ENCODE measurements at regions not wholly inside any gene's neighbourhood (a gene's known extent, or its start where the extent isn't known, plus 50 kb on each side); places are given as distances from the start of the nearest gene placed in this dataset.
"Not testable (repeated sequence)": the region's sequence is repeated elsewhere in the genome, so short reads cannot be mapped to it uniquely, and the experiment has no call there.

GRCh38 chr2:37722971-37723370 lies 51.5 kb upstream of the CDC42EP3 start:
- not testable (repeated sequence) for DNase-seq

DNA sequence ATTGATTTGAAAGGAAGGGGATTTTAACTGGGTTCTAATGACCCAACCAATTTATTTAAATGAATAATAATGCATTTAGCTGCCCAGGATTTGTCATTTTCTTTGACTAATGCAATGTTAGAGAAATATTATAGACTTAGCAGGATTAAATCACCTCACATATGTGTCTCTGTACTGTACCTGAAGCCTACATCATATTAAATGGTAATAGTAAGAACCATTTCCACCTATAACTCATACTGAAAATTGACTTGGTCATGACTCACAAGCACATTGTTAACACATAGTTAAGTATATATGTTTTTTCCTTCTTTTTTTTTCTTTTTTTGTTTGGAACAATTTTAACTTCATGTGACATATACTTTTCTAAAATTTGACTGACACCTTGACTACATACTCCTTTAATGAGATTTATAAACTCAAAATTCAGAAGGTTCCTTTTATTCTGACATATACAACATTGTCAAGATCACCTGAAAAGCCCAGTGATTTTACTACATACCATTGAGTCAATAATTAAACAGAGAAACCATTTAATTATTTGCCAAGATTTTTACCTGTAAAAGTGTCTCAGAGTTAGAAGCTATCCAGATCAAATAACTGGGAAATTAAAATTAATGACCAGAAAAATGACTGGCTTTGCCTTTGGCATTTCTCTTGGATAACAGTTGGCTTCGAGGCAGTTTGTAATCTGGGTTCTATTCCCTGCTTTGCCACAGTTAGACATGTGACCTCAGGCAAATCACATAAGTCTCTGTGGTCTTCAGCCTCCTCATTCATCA lies 58.8 kb upstream of the CDC42EP3 start:
- no peak for DNase-seq

DNA sequence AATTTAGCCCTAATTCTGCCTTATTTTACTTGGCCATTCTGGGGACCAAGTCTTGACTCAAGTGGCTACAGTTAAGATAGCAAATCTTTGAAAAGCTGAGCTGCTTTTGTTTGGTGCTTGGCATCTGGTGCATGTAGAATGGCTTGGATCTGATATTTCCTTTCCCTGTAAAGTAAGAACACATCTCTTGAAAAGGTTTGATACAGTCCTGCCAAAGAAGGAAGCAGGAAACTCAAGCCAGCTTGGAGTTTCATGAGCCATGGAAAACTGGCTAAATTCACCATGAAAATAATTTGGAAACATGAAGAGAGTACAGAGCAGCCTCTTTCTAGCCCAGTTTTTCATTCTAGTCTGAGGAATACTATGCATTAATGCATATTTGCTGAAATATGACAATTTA lies 61.0 kb upstream of the CDC42EP3 start:
- DNase-seq: not testable (repeated sequence)

DNA sequence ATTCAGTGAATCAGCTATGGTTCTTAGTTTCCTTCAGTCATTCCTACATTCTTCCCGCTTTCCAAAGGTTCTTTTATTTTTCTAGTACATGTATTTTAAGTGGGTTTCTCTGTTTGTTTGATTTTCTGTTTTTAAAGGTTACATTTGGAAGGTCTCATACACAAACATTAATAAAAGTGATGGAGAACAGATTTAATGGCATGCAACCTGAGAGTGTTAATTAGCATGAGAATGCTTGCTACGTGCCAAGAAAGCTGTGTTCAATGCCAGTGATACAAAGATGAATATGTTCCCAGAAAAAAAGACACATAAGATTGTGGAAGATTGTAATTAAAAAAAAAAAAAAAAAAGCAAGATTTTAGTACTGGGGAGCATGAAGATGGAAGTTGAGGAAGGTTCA lies 61.8 kb upstream of the CDC42EP3 start:
- no peak for DNase-seq

DNA sequence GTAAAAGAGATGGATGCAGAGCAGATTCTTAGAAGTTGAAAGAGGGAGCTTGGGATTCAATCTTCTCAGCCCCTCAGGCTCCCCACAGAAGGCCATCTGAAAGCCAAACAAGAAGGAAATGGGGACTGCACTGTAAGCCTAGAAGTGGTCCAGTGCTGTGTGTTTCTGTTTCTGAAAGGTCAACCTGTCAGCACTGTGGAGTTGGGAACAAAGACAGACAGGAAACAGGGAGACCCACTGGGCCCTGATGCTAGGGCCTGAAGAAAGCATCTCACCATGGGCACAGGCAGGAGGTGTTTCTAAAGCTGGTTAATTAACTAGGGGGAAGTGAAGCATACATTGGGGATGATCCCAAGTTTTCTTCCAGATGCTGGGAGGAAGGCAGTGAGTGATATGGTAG lies 62.5 kb upstream of the CDC42EP3 start:
- not testable (repeated sequence) for DNase-seq

GRCh38 chr2:37734891-37735523 lies 63.6 kb upstream of the CDC42EP3 start:
- DNase-seq: not testable (repeated sequence)

- DNase-seq: peak; percentile 11
These were observed 64.1 kb upstream of the CDC42EP3 start for GRCh38 chr2:37735524-37735910.

DNA sequence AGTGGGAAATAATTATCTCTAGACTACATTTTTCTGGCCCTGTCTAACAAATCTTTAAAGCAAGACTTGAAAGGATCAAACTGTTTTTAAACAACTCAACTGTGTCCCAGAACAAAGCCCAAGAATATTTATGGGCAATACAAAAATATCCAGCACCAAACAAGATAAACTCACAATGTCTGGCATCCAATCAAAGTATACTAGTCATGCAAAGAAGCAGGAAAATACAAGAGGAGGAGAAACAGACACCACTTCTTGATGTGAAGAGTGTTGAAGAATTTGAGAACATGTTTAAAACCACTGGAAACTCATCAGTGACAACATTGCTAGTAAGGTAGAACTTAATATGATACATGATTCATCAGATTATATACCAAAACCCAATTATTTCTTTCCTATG lies 66.1 kb upstream of the CDC42EP3 start:
- no peak for DNase-seq

GRCh38 chr2:37738266-37738885 lies 66.9 kb upstream of the CDC42EP3 start:
- DNase-seq: no peak

DNA sequence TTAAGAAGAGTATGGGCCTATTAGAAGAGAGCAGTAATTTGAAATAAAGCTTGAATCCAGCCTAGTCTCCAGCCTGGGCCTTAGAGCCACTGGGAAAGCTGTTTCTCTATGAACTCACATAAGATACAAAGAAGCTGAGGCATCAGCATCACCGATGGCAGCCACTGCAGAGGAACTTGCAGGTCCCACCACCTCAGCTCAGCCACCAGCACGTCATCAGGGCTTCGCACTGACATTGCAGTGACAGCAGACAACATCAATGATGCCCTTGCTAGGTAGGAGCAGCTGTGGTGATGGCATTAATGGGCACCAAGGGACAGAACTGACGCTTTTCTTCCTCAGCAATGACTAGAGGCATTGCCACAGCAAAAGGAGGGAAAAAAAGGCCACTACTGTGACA lies 67.7 kb upstream of the CDC42EP3 start:
- DNase-seq: no peak

DNA sequence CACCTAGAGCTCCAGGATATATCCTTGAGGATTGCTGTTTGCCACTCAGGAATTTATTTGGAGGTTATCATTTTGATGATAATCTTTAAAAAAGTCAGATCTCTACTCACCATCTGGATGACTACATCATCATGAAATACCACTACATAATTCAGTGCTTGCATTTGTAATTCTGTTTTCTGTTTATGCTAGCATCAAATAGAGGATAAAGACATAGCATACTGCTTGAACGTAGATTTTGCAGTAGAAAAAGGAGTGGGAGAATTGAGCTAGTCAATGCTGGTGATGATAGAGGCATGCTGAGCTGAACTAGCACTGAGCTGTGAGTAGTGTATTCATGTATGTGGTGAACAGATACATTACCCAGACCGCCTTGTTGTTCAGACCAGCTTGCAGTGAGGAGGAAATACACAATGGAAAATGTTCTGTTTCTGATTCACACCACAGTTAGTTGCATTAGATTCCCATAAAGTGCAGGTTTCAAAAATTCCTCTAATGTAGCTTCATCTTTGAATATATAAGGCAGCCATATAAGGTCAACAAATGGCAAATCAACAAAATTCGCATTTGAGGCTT lies 68.8 kb upstream of the CDC42EP3 start:
- DNase-seq: no peak

GRCh38 chr2:37742286-37742685 lies 70.8 kb upstream of the CDC42EP3 start:
- DNase-seq: no peak

DNA sequence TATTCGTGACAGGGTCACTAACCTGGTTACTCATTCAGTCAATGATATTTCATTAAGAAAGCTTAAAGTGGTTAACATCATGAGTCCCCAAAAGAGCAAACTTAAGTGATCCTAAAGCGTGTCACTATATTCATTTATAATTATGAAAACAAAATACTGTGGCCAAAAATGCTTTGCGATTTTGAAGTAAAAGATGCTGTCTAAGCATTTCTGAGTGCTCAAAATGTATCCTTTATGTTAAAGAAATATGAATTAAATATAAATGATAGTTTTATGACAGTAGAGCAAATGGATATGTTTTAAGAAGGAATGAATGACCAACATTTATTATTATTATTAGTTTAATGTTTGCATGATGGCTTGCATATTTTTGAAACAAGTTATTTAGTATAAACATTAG lies 72.6 kb upstream of the CDC42EP3 start:
- DNase-seq: no peak

- not testable (repeated sequence) for DNase-seq
These were observed 73.5 kb upstream of the CDC42EP3 start for GRCh38 chr2:37744961-37745360.

GRCh38 chr2:37746011-37746410 lies 74.6 kb upstream of the CDC42EP3 start:
- DNase-seq: peak; percentile 48

DNA sequence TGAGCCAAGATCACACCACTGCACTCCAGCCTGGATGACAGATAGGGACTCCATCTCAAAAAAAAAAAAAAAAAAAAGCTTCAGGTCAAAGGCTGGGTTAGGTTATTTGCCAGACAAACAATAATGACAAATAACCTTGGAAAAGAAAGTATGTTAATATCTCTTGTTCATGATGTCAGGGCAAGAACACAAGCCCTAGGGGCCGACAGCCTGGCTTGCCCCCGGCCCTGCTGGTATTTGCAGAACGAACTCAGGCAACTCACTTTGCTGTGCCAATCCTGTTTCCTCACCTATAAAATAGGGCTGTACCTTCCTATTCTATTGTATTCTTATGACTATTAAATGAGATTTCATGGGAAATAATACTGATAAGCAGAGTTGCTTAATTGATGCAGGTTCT lies 75.4 kb upstream of the CDC42EP3 start:
- DNase-seq: no peak

DNA sequence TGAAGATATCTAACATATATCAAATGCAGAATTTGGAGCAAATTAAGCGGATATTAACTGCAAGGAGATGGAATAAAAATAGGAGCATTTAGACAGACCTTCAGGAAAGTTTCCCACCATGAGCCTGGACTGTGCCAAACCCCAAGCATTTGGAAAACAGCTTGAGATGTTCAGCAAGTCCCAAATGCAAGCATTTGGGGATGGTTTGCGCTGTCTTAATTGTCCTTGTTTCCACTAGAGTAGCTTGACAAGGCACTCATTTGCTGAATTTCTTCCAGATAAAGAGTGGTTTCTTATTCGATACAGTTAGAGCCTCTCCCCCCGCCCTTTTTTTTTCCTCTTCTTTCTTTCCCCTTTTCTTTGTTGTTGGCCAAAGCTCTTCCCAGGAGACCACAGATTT lies 77.1 kb upstream of the CDC42EP3 start:
- DNase-seq: no peak

- DNase-seq: not testable (repeated sequence)
These were observed 78.8 kb upstream of the CDC42EP3 start for GRCh38 chr2:37750286-37750685.

- DNase-seq: no peak
These were observed 81.3 kb upstream of the CDC42EP3 start for GRCh38 chr2:37752766-37753165.

DNA sequence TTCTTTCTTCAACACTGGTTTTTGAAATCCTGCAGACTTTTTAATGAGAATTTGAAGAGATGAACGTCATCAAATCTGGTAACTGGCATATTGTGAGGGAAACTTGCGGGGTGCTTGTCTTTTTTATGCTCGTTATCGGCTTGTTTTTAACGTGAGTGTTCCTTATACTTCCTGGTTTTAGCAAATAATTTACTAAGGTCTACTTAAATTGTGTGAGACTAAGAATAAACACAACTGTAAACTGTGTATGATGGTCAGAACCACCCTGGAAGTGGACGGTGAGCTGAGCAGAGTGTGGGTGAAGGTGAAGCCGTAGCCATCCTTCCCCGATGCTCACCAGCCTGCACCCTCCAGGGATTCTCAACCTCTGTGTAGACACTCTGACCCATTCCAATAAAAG lies 82.3 kb upstream of the CDC42EP3 start:
- DNase-seq: no peak

GRCh38 chr2:37755961-37756559 lies 84.6 kb upstream of the CDC42EP3 start:
- DNase-seq: peak; percentile 6

GRCh38 chr2:37757456-37757855 lies 86.0 kb upstream of the CDC42EP3 start:
- not testable (repeated sequence) for DNase-seq

GRCh38 chr2:37758141-37758601 lies 86.7 kb upstream of the CDC42EP3 start:
- peak; percentile 91 for DNase-seq

Measured in inflammatory macrophage treated with lipopolysaccharide for 4 hours (primary cell).